ENCODE measurements at regions not wholly inside any gene's neighbourhood (a gene's known extent, or its start where the extent isn't known, plus 50 kb on each side); places are given as distances from the start of the nearest gene placed in this dataset.

DNA sequence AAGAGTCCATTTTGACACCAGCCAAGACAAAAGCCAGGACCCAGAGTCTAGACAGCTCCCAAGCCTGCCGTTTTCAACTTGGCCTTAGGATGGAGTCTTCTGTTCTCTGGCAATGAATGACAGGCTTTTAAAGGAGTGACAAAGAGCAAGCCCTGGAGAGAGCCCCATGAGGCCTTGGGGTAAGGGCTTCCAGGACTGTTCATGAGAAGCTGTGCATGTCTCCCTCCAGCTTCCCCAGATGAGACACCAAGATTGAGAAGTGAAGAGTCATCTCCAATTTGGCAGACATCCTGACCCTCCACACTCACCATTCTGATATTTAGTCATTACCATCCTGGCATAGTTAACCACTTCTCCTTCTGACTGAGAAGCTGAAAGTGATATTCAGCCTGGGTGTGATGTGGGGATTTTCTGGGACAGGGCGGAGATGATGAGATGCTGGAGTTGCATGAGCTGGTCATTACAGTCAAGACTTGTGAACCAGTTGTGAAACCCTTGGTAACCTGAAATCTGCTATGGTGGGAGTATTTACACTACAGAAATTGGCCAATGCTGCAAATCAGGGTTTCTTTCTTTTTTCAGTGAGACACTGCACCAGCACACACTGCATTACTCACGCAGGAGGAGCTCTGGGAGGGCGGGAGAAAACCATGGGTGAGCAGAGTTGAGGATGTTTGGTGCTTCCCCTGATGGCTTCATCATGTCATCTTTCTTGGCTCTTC lies 77.8 kb downstream of the VCPKMT start:
- TF ChIP-seq POLR2A (IDR thresholded peaks at IDR 0.05; ENCODE audit: low read depth, low read length) (peak; percentile 51), POLR2AphosphoS5 (IDR thresholded peaks at IDR 0.05; ENCODE audit: low read depth, low read length) (peak; percentile 65), TAF1 (IDR thresholded peaks at IDR 0.05; ENCODE audit: borderline replicate concordance, low read depth, low read length) (peak; percentile 51; the same call in 1 of the 2 replicates)
